MM.1S (cell line): ENCODE measurements at regions not wholly inside any gene's neighbourhood (a gene's known extent, or its start where the extent isn't known, plus 50 kb on each side); places are given as distances from the start of the nearest gene placed in this dataset.

ENCODE experiments used
- DNase-seq: peaks from one replicate; pipeline ENCODE4 v3.0.0-alpha.2; 2015
- H2AFZ ChIP-seq: fragments of 300-600 bp; sonication (generic); 2 replicates; pipeline ENCODE4 v1.6.0; 2016; ENCODE audit warnings: antibody characterized with exemption, low read length
- H3F3A ChIP-seq: fragments of 300-600 bp; sonication (generic); 2 replicates; pipeline ENCODE4 v1.6.1; 2016; ENCODE audit warnings: mild to moderate bottlenecking, antibody characterized with exemption, low read length, moderate library complexity, mixed read lengths; ENCODE audit not compliant: insufficient read depth
- H3K27ac ChIP-seq: fragments of 300-600 bp; sonication (generic); 2 replicates; pipeline ENCODE4 v1.5.1; 2016; ENCODE audit warnings: mild to moderate bottlenecking, low read length
- H3K27me3 ChIP-seq: fragments of 300-600 bp; sonication (generic); replicated peaks from 2 replicates; pipeline ENCODE4 v1.6.0; 2016; ENCODE audit warnings: low read length; ENCODE audit not compliant: insufficient read depth
- H3K36me3 ChIP-seq: fragments of 300-600 bp; sonication (generic); replicated peaks from 2 replicates; pipeline ENCODE4 v1.6.1; 2016; ENCODE audit warnings: mild to moderate bottlenecking, low read length, mixed read lengths; ENCODE audit not compliant: insufficient read depth
- H3K4me1 ChIP-seq: fragments of 300-600 bp; sonication (generic); 2 replicates; pipeline ENCODE4 v1.6.1; 2016; ENCODE audit warnings: low read length, mixed read lengths
- H3K4me2 ChIP-seq: fragments of 300-600 bp; sonication (generic); 2 replicates; pipeline ENCODE4 v1.6.0; 2016; ENCODE audit warnings: low read depth, low read length
- H3K4me3 ChIP-seq: fragments of 300-600 bp; sonication (generic); 2 replicates; pipeline ENCODE4 v1.5.1; 2016; ENCODE audit warnings: low read length, mixed read lengths
- H3K79me2 ChIP-seq: fragments of 300-600 bp; sonication (generic); 2 replicates; pipeline ENCODE4 v1.6.1; 2016; ENCODE audit warnings: mixed run types, low read length, mixed read lengths
- H3K9ac ChIP-seq: fragments of 300-600 bp; sonication (generic); 2 replicates; pipeline ENCODE4 v1.6.1; 2016; ENCODE audit warnings: low read length, mixed read lengths
- H3K9me2 ChIP-seq: fragments of 300-600 bp; sonication (generic); replicated peaks from 2 replicates; pipeline ENCODE4 v1.6.1; 2016; ENCODE audit warnings: mild to moderate bottlenecking, low read length, mixed read lengths; ENCODE audit not compliant: insufficient read depth
- H3K9me3 ChIP-seq: fragments of 300-600 bp; sonication (generic); replicated peaks from 2 replicates; pipeline ENCODE4 v1.6.1; 2016; ENCODE audit warnings: mild to moderate bottlenecking, low read length, mixed read lengths; ENCODE audit not compliant: insufficient read depth
- H4K20me1 ChIP-seq: fragments of 300-600 bp; sonication (generic); 2 replicates; pipeline ENCODE4 v1.6.1; 2016; ENCODE audit warnings: mild to moderate bottlenecking, low read length, moderate library complexity, mixed read lengths; ENCODE audit not compliant: insufficient read depth
- CTCF ChIP-seq: fragments of 300-600 bp; sonication (generic); IDR thresholded peaks from 2 replicates; pipeline ENCODE4 v1.5.1; 2016; ENCODE audit warnings: antibody characterized with exemption, low read length, mixed read lengths
- EZH2 ChIP-seq: fragments of 300-600 bp; sonication (generic); optimal IDR thresholded peaks from 2 replicates; pipeline ENCODE3; 2017; ENCODE audit warnings: low read depth, mild to moderate bottlenecking, antibody characterized with exemption, low read length, mixed read lengths
- EZH2phosphoT487 ChIP-seq: fragments of 300-600 bp; sonication (generic); IDR thresholded peaks from 2 replicates; pipeline ENCODE4 v1.6.1; 2018; ENCODE audit warnings: antibody characterized with exemption, low read length

- Histone ChIP-seq H3K4me2 (no peak overlapping the region), H3K27ac (no peak overlapping the region), H3F3A (no peaks in the 10 kb centered on the region), H2AFZ (no peak overlapping the region), H3K4me3 (no peak overlapping the region), H3K27me3 (no peaks in the 10 kb centered on the region), H3K9ac (no peak overlapping the region), H3K9me3 (no peaks in the 10 kb centered on the region), H3K9me2 (no peaks in the 10 kb centered on the region), H3K4me1 (no peaks in the 10 kb centered on the region), H4K20me1 (no peaks in the 10 kb centered on the region), H3K79me2 (no peaks in the 10 kb centered on the region), H3K36me3 (no peaks in the 10 kb centered on the region)
- no peak for TF ChIP-seq EZH2phosphoT487
- no peak for TF ChIP-seq CTCF
- TF ChIP-seq EZH2: no peak
- DNase-seq: no peak
These were observed 152.4 kb downstream of the GATA3 start for GRCh38 chr10:8206882-8207281.

GRCh38 chr10:8211631-8212030 lies 157.1 kb downstream of the GATA3 start:
- Histone ChIP-seq H4K20me1 (no peaks in the 10 kb centered on the region), H3F3A (no peaks in the 10 kb centered on the region), H3K4me2 (no peak overlapping the region), H3K27ac (no peak overlapping the region), H3K27me3 (no peaks in the 10 kb centered on the region), H2AFZ (no peak overlapping the region), H3K4me3 (no peak overlapping the region), H3K79me2 (no peaks in the 10 kb centered on the region), H3K9ac (no peak overlapping the region), H3K9me3 (no peaks in the 10 kb centered on the region), H3K4me1 (no peaks in the 10 kb centered on the region), H3K9me2 (no peaks in the 10 kb centered on the region), H3K36me3 (no peaks in the 10 kb centered on the region)
- TF ChIP-seq EZH2phosphoT487: no peak
- TF ChIP-seq EZH2: no peak
- TF ChIP-seq CTCF: no peak
- DNase-seq: no peak

GRCh38 chr10:8213735-8214134 lies 159.2 kb downstream of the GATA3 start:
- Histone ChIP-seq H3F3A (no peaks in the 10 kb centered on the region), H3K27me3 (no peaks in the 10 kb centered on the region), H3K4me3 (no peak overlapping the region), H3K9me2 (no peaks in the 10 kb centered on the region), H3K36me3 (no peaks in the 10 kb centered on the region), H3K4me1 (no peaks in the 10 kb centered on the region), H3K9ac (no peak overlapping the region), H2AFZ (no peak overlapping the region), H4K20me1 (no peaks in the 10 kb centered on the region), H3K4me2 (no peak overlapping the region), H3K9me3 (no peaks in the 10 kb centered on the region), H3K27ac (no peak overlapping the region), H3K79me2 (no peaks in the 10 kb centered on the region)
- no peak for DNase-seq
- TF ChIP-seq EZH2 (no peak), CTCF (no peak), EZH2phosphoT487 (no peak)

GRCh38 chr10:8214587-8214986 lies 160.1 kb downstream of the GATA3 start:
- Histone ChIP-seq H3K79me2 (no peaks in the 10 kb centered on the region), H4K20me1 (no peaks in the 10 kb centered on the region), H2AFZ (no peak overlapping the region), H3K9me3 (no peaks in the 10 kb centered on the region), H3F3A (no peaks in the 10 kb centered on the region), H3K9ac (no peak overlapping the region), H3K4me3 (no peak overlapping the region), H3K27me3 (no peaks in the 10 kb centered on the region), H3K9me2 (no peaks in the 10 kb centered on the region), H3K4me1 (no peaks in the 10 kb centered on the region), H3K36me3 (no peaks in the 10 kb centered on the region), H3K4me2 (no peak overlapping the region), H3K27ac (no peak overlapping the region)
- no peak for DNase-seq
- TF ChIP-seq EZH2 (no peak), CTCF (no peak), EZH2phosphoT487 (no peak)
